Stimulated activated naive CD8-positive, alpha-beta T cell treated with anti-CD3 and anti-CD28 coated beads, Interleukin-15, amount 100 ng/mL, for 72 hours (primary cell): ENCODE measurements at regions not wholly inside any gene's neighbourhood (a gene's known extent, or its start where the extent isn't known, plus 50 kb on each side); places are given as distances from the start of the nearest gene placed in this dataset.
A peak's percentile ranks its signal among the peaks of the same experiment; 100 is the strongest.

Experiments
- ATAC-seq: fragments of 150-1000 bp; cut with Tn5 transposase; 2 replicates; pipeline ENCODE4 v1.10.0; 2021; ENCODE audit warnings: mild to moderate bottlenecking, moderate library complexity
- DNase-seq, 2 donors: peaks; one replicate each; pipeline ENCODE4 v3.0.0; 2021 to 2022
- H3K27ac Mint-ChIP-seq, 2 donors: one replicate each; pipeline ENCODE4 v1.8.0; 2022; ENCODE audit warnings: mild to moderate bottlenecking in 2 of 2, mixed read lengths in 2 of 2, moderate library complexity in 2 of 2
- H3K27me3 Mint-ChIP-seq: one replicate; pipeline ENCODE4 v1.8.0; 2022; ENCODE audit warnings: mixed read lengths
- H3K4me1 Mint-ChIP-seq: one replicate; pipeline ENCODE4 v1.8.0; 2022; ENCODE audit warnings: mild to moderate bottlenecking, mixed read lengths
- H3K4me3 Mint-ChIP-seq, 2 donors: one replicate each; pipeline ENCODE4 v1.8.0; 2022; ENCODE audit warnings: mild to moderate bottlenecking in 2 of 2, mixed read lengths in 2 of 2, moderate library complexity in 1 of 2
- H3K9me3 Mint-ChIP-seq, 2 donors: one replicate each; pipeline ENCODE4 v1.8.0; 2022; ENCODE audit warnings: mixed read lengths in 2 of 2

- H3K9me3 Mint-ChIP-seq = no peaks in the 10 kb centered on the region
- ATAC-seq = peak; percentile 29
- H3K27ac Mint-ChIP-seq = peak overlapping the region in 1 of 2 donors; percentile 14
- H3K4me1 Mint-ChIP-seq = peaks cover 15% of the 10 kb centered on the region
- H3K4me3 Mint-ChIP-seq = peak overlapping the region; percentile 80 to 92
- H3K27me3 Mint-ChIP-seq = peaks cover 82% of the 10 kb centered on the region
- no peak for DNase-seq
Measured at GRCh38 chr3:43893727-43894126, 203.0 kb downstream of the ABHD5 start.

- peaks cover 82% of the 10 kb centered on the region for H3K27me3 Mint-ChIP-seq
- peak; percentile 90 for ATAC-seq
- H3K27ac Mint-ChIP-seq = peak overlapping the region; percentile 50 to 63
- peak; percentile 42 to 46 for DNase-seq
- peaks cover 15% of the 10 kb centered on the region for H3K4me1 Mint-ChIP-seq
- no peaks in the 10 kb centered on the region for H3K9me3 Mint-ChIP-seq
- peak overlapping the region; percentile 80 to 92 for H3K4me3 Mint-ChIP-seq
Measured at GRCh38 chr3:43894176-43895049, 203.7 kb downstream of the ABHD5 start.

GRCh38 chr3:43895573-43895972 is 204.8 kb downstream of the ABHD5 start:
- H3K4me3 Mint-ChIP-seq = peak overlapping the region; percentile 5 to 11
- H3K27ac Mint-ChIP-seq = no peak overlapping the region
- DNase-seq (no peak), ATAC-seq (no peak)
- H3K9me3 Mint-ChIP-seq = no peaks in the 10 kb centered on the region
- H3K27me3 Mint-ChIP-seq = peaks cover 81% of the 10 kb centered on the region
- peaks cover 15% of the 10 kb centered on the region for H3K4me1 Mint-ChIP-seq

- no peak for DNase-seq
- Mint-ChIP-seq H3K27ac (no peak overlapping the region), H3K9me3 (no peaks in the 10 kb centered on the region), H3K27me3 (peaks cover 48% of the 10 kb centered on the region), H3K4me3 (no peak overlapping the region), H3K4me1 (no peaks in the 10 kb centered on the region)
- no peak for ATAC-seq
Measured at GRCh38 chr3:43902415-43902814, 211.7 kb downstream of the ABHD5 start.

- Mint-ChIP-seq H3K4me1 (no peaks in the 10 kb centered on the region), H3K27ac (no peak overlapping the region), H3K27me3 (peaks cover 34% of the 10 kb centered on the region), H3K4me3 (no peak overlapping the region), H3K9me3 (no peaks in the 10 kb centered on the region)
- ATAC-seq (no peak), DNase-seq (no peak)
Measured at GRCh38 chr3:43905157-43905556, 214.4 kb downstream of the ABHD5 start.

- DNase-seq = no peak
- Mint-ChIP-seq H3K4me3 (no peak overlapping the region), H3K27me3 (peaks cover 27% of the 10 kb centered on the region), H3K9me3 (no peaks in the 10 kb centered on the region), H3K27ac (peak overlapping the region in 1 of 2 donors; percentile 76), H3K4me1 (no peaks in the 10 kb centered on the region)
- ATAC-seq = no peak
Measured at GRCh38 chr3:43906849-43907507, 216.2 kb downstream of the ABHD5 start.

GRCh38 chr3:43907508-43907858 is 216.7 kb downstream of the ABHD5 start:
- Mint-ChIP-seq H3K27ac (peak overlapping the region in 1 of 2 donors; percentile 76), H3K4me3 (no peak overlapping the region), H3K4me1 (no peaks in the 10 kb centered on the region), H3K9me3 (no peaks in the 10 kb centered on the region), H3K27me3 (peaks cover 27% of the 10 kb centered on the region)
- ATAC-seq = no peak
- no peak for DNase-seq

- no peak for ATAC-seq
- H3K4me3 Mint-ChIP-seq = no peak overlapping the region
- no peak overlapping the region for H3K27ac Mint-ChIP-seq
Measured at GRCh38 chr3:43908456-43908855, 217.7 kb downstream of the ABHD5 start.

GRCh38 chr3:43909149-43909548 is 218.4 kb downstream of the ABHD5 start:
- ATAC-seq (no peak), DNase-seq (no peak)
- no peaks in the 10 kb centered on the region for H3K9me3 Mint-ChIP-seq
- no peak overlapping the region for H3K27ac Mint-ChIP-seq
- no peak overlapping the region for H3K4me3 Mint-ChIP-seq
- H3K4me1 Mint-ChIP-seq = peaks cover 5% of the 10 kb centered on the region
- H3K27me3 Mint-ChIP-seq = peaks cover 20% of the 10 kb centered on the region

More at GRCh38 chr3:43908456-43908855, 217.7 kb downstream of the ABHD5 start:
- DNase-seq = no peak
- Mint-ChIP-seq H3K27me3 (peaks cover 25% of the 10 kb centered on the region), H3K9me3 (no peaks in the 10 kb centered on the region), H3K4me1 (no peaks in the 10 kb centered on the region)

GRCh38 chr3:43910750-43911149 is 220.0 kb downstream of the ABHD5 start:
- DNase-seq = no peak
- no peak for ATAC-seq
- no peak overlapping the region for H3K4me3 Mint-ChIP-seq
- H3K27ac Mint-ChIP-seq = no peak overlapping the region
- peaks cover 6% of the 10 kb centered on the region for H3K4me1 Mint-ChIP-seq
- H3K9me3 Mint-ChIP-seq = no peaks in the 10 kb centered on the region
- H3K27me3 Mint-ChIP-seq = peaks cover 30% of the 10 kb centered on the region

- Mint-ChIP-seq H3K27me3 (peaks cover 23% of the 10 kb centered on the region), H3K4me3 (no peak overlapping the region), H3K9me3 (no peaks in the 10 kb centered on the region), H3K4me1 (peaks cover 6% of the 10 kb centered on the region), H3K27ac (no peak overlapping the region)
- DNase-seq (no peak), ATAC-seq (peak; percentile 45)
Measured at GRCh38 chr3:43913036-43913948, 222.6 kb downstream of the ABHD5 start.

GRCh38 chr3:43914269-43914668 is 223.5 kb downstream of the ABHD5 start:
- DNase-seq (no peak), ATAC-seq (no peak)
- no peak overlapping the region for H3K27ac Mint-ChIP-seq
- no peak overlapping the region for H3K4me3 Mint-ChIP-seq
- no peaks in the 10 kb centered on the region for H3K9me3 Mint-ChIP-seq
- H3K4me1 Mint-ChIP-seq = peaks cover 6% of the 10 kb centered on the region
- peaks cover 26% of the 10 kb centered on the region for H3K27me3 Mint-ChIP-seq

- Mint-ChIP-seq H3K27ac (no peak overlapping the region), H3K4me1 (peaks cover 6% of the 10 kb centered on the region), H3K9me3 (no peaks in the 10 kb centered on the region), H3K27me3 (peaks cover 33% of the 10 kb centered on the region), H3K4me3 (no peak overlapping the region)
- ATAC-seq (no peak), DNase-seq (no peak)
Measured at GRCh38 chr3:43915546-43915945, 224.8 kb downstream of the ABHD5 start.

- H3K27me3 Mint-ChIP-seq = peaks cover 49% of the 10 kb centered on the region
- H3K4me1 Mint-ChIP-seq = peaks cover 6% of the 10 kb centered on the region
- ATAC-seq = no peak
- H3K9me3 Mint-ChIP-seq = no peaks in the 10 kb centered on the region
- DNase-seq = no peak
- H3K4me3 Mint-ChIP-seq = no peak overlapping the region
- H3K27ac Mint-ChIP-seq = no peak overlapping the region
Measured at GRCh38 chr3:43917361-43917760, 226.6 kb downstream of the ABHD5 start.

GRCh38 chr3:43919029-43919428 is 228.3 kb downstream of the ABHD5 start:
- DNase-seq (no peak), ATAC-seq (no peak)
- Mint-ChIP-seq H3K9me3 (no peaks in the 10 kb centered on the region), H3K4me3 (no peak overlapping the region), H3K27ac (no peak overlapping the region), H3K4me1 (peaks cover 8% of the 10 kb centered on the region), H3K27me3 (peaks cover 64% of the 10 kb centered on the region)
